NCI-H2107 (cell line): ENCODE measurements at regions not wholly inside any gene's neighbourhood (a gene's known extent, or its start where the extent isn't known, plus 50 kb on each side); places are given as distances from the start of the nearest gene placed in this dataset.

Experiments
- DNase-seq: peaks from one replicate; lab custom pipeline; 2025; lab: John Stamatoyannopoulos, UW

- no peak for DNase-seq
Observed at GRCh38 chr13:109977212-109977968, 191.0 kb upstream of the IRS2 start.

DNA sequence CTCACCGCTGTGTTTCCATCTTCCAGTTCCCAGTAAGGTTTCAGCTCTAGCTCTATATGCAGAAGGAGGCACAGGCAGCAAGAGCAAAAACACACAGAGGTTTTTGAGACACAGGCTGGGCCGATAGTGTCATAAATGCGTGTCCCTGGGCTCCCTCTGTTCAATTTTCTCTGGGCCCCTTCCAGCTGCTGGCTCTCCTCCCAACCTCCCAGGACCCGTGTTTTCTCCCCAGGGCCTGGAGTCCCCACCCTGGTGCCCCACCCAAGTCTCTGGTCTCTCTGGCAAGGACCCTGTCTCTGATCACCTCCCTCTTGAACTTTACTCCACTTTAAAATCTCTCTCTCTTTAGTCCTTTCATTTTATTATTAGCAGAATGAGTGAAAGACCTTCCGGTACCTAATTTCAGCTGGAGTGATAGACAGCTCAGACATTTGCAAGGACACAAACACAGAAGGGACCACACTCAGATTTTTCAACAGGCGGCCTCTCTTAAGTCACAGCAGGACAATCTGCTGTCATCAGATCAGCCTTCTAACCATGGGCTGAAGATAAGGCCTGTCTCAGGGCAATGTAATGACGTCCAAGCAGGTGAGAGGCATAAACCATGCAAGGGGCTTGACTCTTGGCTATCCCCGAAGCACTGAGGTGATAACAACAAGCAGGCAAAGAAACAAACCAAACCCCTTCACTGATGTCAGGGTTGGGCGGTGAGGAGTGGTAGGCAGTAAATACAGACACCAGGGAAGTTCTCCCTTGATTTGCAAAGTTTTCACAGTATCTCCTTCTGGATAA lies 190.0 kb upstream of the IRS2 start:
- DNase-seq: no peak

DNA sequence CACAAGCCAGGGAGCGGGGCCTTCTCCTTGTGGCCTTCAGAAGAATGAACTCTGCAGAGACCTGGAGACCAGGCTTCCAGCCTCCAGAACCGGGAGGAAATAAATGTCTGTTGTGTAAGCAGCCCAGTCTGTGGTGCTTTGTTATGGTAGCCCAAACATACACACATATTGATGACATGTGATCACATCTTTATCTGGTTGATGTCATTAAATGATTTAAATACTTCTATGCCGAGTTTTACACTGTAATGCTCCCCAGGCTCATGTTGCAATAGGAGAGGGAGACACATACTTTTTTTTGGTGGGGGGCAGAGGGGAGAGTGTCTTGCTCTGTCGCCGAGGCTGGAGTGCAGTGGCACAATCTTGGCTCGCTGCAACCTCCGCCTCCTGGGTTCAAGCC lies 188.0 kb upstream of the IRS2 start:
- no peak for DNase-seq

DNA sequence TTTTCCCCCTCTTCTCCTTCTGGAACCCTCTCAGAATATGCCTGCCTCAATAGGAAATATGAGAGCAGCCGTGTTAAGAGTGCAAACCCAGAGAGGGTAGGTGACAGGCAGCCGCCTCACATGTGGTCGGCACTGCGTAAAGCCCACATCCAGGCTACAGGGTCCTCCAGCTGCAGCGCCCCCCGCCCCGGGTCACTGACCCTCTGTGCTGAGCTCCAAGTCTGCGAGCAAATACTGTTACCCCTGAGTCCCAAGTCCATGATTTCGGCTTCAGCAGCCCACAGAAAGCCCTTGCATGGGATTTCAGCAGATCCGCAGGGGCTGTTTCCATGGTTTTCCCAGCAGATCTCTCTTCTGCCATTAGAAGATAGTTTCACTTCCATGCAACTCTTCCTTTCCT lies 186.9 kb upstream of the IRS2 start:
- DNase-seq: no peak

- no peak for DNase-seq
Observed at GRCh38 chr13:109971456-109972090, 185.2 kb upstream of the IRS2 start.

DNA sequence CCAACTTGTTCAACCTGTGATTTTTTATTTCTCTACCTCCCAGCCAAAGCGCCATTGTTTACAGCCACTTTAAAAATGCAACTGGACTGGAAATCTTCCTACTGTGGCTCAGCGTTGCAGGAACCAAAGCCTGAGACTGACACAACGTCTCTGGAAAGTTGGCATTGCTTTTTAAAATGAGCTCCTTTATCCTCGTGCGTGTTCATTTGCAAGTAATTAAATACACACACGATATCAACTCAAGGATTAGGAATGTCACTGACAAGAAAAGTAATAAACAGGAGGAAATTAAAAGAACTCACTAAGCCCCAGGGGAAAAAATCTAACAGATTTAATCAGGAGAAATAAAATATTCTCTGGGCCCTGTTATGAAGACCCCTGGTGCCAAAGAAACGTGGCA lies 184.6 kb upstream of the IRS2 start:
- no peak for DNase-seq

DNA sequence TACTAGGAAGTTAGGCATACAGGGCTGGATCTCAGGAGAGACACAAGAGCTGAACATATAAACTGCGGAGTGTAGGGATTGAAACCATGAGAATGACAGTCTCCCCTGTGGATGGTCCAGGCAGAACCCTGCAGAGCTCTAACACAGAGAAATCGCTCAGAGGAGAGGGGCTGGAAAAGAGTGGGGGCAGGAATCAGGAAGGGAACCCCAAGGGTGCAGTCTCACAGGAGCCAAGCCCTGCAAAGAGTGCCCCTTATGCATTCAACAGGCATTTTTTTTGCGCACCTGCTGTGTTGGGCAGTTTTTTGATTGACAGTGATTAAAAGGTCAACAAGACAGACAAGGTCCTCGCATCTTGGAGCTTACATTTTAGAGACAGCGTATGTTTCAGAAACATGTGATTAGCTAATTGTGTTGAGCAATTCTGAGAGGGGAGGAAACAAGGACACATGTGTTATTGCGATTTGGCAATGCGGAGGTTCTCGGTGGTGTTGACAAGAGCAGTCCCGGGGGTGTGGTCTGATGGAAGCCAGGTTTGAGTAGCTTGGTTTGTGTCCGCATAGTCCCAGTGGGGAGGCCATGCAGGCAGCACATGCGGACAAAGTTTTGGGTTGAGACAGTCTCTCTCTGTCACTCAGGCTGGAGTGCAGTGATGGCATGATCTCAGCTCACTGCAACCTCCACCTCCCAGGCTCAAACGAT lies 182.6 kb upstream of the IRS2 start:
- DNase-seq: no peak

GRCh38 chr13:109963960-109964563 lies 177.7 kb upstream of the IRS2 start:
- no peak for DNase-seq

GRCh38 chr13:109963384-109963783 lies 177.0 kb upstream of the IRS2 start:
- no peak for DNase-seq

DNA sequence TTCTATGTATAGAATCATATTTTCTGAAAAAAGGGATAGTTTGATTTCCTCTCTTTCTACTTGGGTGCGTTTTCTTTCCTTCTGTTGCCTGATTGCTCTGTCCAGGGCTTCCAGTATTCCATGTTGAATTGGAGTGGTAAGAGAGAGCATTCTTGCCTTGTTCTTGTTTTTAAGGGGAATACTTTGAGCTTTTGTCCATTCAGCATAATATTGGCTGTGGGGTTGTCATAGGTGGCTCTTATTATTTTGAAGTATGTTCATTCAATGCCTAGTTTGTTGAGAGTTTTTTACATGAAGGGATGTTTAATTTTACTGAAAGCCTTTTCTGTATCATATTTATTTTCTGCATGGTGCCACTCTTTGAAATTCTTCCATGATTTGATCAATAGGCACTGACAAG lies 173.5 kb upstream of the IRS2 start:
- DNase-seq: no peak

DNA sequence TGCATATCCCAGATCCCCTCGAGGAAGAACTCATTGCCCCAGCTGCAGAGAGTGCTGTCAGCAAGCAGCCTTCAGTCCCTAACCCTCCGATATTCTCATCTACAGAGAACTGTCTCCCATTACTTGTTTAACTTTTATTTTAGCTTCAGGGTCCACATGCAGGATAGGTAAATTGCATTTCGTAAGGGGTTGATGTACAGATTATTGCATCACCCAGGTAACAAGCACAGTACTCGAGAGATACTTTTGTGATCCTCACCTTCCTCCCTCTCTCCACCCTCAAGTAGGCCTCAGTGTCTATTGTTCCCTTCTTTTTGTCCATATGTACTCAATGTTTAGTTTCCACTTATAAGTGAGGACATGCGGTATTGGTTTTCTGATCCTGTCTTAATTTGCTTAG lies 171.5 kb upstream of the IRS2 start:
- no peak for DNase-seq

GRCh38 chr13:109955598-109955997 lies 169.2 kb upstream of the IRS2 start:
- DNase-seq: no peak

DNA sequence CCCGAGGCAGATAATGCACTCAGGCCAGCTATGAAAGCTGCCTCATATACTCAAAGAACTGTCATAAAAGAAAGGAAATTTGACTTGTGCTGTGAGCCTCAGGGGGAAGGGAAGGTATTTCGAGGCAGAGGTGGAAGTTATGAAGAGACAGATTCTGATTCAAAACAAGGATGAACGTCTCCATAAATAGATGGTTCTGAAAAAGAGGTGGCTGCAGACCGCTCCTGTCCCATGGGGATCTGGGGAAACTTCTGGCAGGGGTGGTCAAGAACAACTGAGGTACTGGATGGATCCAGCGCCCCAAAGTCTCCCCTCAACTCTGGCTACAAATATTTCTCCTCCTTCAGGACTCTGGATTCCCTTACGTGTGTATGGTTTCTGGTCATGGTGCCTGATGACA lies 168.1 kb upstream of the IRS2 start:
- DNase-seq: no peak

DNA sequence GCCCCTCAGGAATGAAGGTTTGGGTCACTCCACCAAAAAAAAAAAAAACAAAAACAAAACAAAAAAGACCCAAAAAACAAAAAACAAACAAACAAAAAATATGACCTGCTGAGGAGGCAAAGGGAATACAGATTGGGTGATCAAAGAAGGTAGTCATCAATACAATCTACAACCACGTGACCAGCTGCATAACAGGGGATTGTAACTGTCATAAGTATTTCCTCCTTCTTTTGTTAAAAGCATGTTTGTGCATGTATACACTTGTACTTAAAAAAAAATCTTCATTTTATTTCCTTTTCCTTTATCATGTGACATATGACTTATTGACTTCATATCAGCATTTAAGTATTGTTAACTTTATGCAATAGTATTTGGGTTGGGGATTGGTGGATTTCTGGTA lies 165.1 kb upstream of the IRS2 start:
- DNase-seq: no peak

DNA sequence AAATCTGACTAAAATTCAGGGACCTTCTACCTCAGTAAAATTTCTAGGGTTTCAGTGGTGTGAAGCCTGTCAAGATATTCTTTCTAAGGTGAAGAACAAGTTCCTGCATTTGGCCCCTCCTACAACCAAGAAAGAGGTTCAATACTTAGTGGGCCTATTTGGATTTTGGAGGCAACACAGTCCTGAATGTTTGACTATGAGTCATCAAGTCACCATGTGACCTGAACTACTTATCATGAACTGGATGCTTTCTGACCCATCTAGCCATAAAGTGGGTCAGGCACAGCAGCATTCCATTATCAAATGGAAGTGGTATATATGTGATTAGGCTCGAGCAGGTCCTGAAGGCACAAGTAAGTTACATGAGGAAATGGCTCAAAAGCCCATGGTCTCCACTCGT lies 163.0 kb upstream of the IRS2 start:
- no peak for DNase-seq

GRCh38 chr13:109947006-109947405 lies 160.6 kb upstream of the IRS2 start:
- no peak for DNase-seq

- DNase-seq: no peak
Observed at GRCh38 chr13:109945206-109945960, 159.0 kb upstream of the IRS2 start.

DNA sequence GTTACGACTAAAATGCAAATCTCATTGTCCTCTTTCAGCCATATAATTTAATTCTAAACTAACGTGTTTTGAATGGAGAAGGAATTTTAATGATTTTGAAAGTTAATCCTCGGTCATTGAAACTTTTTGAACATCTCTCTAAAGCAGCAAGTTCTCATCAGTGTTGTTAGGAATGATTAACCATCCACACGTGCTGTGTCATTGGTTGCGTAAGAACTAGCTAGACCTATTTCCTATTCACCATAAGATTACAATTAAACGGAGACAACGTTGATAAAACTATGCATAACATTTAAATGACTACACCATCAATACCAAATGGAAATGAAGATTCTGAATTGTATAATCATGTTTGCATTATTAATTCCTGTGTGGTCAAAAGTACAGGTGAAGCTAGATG lies 155.6 kb upstream of the IRS2 start:
- no peak for DNase-seq

- no peak for DNase-seq
Observed at GRCh38 chr13:109941221-109941620, 154.8 kb upstream of the IRS2 start.

- DNase-seq: no peak
Observed at GRCh38 chr13:109940637-109941036, 154.3 kb upstream of the IRS2 start.

DNA sequence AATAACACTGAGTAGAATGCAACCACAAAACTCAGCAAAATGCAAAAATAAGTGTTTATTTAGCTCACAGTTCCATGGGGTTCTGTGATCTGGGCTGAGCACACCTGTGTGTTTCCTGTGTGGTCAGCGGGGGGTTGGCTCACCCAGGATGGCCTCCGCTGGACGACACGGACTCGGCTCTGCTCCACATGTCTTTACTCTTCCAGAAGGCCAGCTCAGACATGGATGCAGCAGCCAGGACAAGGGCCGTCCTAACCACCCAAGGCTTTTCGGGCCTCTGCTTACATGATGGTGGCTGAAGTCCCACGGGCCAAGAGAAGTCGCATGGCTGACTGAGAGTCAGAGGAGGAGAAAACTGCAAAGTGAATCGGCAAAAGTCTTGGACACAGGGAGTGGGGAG lies 153.5 kb upstream of the IRS2 start:
- no peak for DNase-seq
